ENCODE measurements at regions not wholly inside any gene's neighbourhood (a gene's known extent, or its start where the extent isn't known, plus 50 kb on each side); places are given as distances from the start of the nearest gene placed in this dataset.

DNA sequence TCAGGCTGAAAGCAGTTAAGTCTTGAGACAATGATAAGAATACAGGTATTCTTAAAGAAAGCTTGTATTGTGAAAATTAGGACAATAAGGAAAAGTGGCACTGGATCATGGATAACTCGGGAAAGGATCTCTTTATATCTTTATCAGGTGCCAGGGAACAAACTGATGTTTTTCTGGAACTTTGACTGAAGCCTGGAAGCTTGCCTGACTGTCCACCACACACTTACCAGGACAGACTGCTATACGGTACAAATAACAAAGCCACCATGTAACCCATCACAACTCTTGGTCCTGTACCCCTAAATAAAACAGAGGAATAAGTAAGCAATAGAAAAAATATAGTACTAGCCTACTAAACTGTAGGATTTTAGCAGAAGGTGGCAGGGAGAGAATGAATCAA lies 623.0 kb downstream of the OTOL1 start:
- no peak for TF ChIP-seq CTCF (IDR thresholded peaks at IDR 0.05; ENCODE audit: low read depth, low read length)
- Histone ChIP-seq H3K27ac (ENCODE audit: low read depth, low read length) (no peak overlapping the region), H3K4me3 (ENCODE audit: low read depth, low read length) (no peak overlapping the region), H3K27me3 (ENCODE audit: control insufficient read depth, insufficient read depth, low read length) (no peaks in the 10 kb centered on the region), H3K9me3 (ENCODE audit: control insufficient read depth, insufficient read depth, low read length) (no peaks in the 10 kb centered on the region; the same call in 1 of the 2 replicates)
- DNase-seq (ENCODE audit: low read depth, low spot score), result no peak
- POLR2A ChIA-PET, result no interaction called here
- CTCF ChIA-PET, result no interaction called here

- H3K27me3 ChIP-seq (ENCODE audit: control insufficient read depth, insufficient read depth, low read length), result no peaks in the 10 kb centered on the region
- no peak for TF ChIP-seq CTCF (IDR thresholded peaks at IDR 0.05; ENCODE audit: low read depth, low read length)
- H3K4me3 ChIP-seq (ENCODE audit: low read depth, low read length), result no peak overlapping the region
- no peaks in the 10 kb centered on the region; the same call in 1 of the 2 replicates for H3K9me3 ChIP-seq (ENCODE audit: control insufficient read depth, insufficient read depth, low read length)
- no peak for DNase-seq (ENCODE audit: low read depth, low spot score)
- ChIA-PET CTCF (no interaction called here), POLR2A (no interaction called here)
- H3K27ac ChIP-seq (ENCODE audit: low read depth, low read length), result no peak overlapping the region
Measured at GRCh38 chr3:162122405-162122804, 625.8 kb downstream of the OTOL1 start.

DNA sequence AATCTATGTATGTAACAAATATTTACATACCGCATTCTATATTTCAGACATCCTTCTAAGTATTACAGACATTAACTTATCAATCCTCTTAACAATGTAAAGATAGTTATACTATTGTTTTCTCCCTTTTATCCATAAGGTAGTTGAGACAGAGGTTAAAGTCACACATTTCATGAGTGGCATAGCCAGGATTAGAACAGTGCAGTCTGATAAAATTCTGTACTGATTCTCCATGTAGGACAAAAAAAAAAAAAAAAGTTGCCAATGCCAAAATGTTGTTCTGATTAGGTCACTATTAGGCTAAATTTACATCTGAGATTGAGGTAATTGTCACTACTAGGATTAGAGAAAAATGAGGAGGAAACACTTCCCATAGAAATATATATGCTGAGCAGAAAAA lies 629.2 kb downstream of the OTOL1 start:
- POLR2A ChIA-PET, result no interaction called here
- CTCF ChIA-PET, result no interaction called here
- Histone ChIP-seq H3K4me3 (ENCODE audit: low read depth, low read length) (no peak overlapping the region), H3K27me3 (ENCODE audit: control insufficient read depth, insufficient read depth, low read length) (no peaks in the 10 kb centered on the region), H3K9me3 (ENCODE audit: control insufficient read depth, insufficient read depth, low read length) (no peaks in the 10 kb centered on the region; the same call in 1 of the 2 replicates), H3K27ac (ENCODE audit: low read depth, low read length) (no peak overlapping the region)
- DNase-seq (ENCODE audit: low read depth, low spot score), result no peak
- no peak for TF ChIP-seq CTCF (IDR thresholded peaks at IDR 0.05; ENCODE audit: low read depth, low read length)

DNA sequence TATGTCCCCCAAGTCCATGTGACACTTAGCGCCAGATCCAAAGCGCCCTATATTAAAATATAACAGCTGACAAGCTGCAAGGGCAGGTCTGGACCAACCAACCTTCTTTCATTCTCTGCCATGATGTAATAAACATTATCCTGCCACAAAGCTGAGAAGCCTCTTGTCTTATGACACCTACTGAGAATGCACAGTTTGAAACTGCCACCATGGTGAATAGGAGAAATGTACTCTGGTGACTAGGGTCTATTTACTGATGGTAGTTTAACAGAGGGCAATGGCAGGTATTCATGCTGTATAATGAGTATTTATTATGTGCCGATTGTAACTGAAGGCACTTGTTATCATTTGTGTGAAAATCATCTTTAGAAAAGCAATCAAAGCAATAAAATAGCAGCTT lies 634.0 kb downstream of the OTOL1 start:
- TF ChIP-seq CTCF (IDR thresholded peaks at IDR 0.05; ENCODE audit: low read depth, low read length), result no peak
- Histone ChIP-seq H3K4me3 (ENCODE audit: low read depth, low read length) (no peak overlapping the region), H3K9me3 (ENCODE audit: control insufficient read depth, insufficient read depth, low read length) (no peaks in the 10 kb centered on the region), H3K27ac (ENCODE audit: low read depth, low read length) (no peak overlapping the region), H3K27me3 (ENCODE audit: control insufficient read depth, insufficient read depth, low read length) (no peaks in the 10 kb centered on the region)
- POLR2A ChIA-PET, result no interaction called here
- DNase-seq (ENCODE audit: low read depth, low spot score), result no peak
- CTCF ChIA-PET, result no interaction called here

GRCh38 chr3:162132981-162133380 lies 636.4 kb downstream of the OTOL1 start:
- no peak overlapping the region for H3K4me3 ChIP-seq (ENCODE audit: low read depth, low read length)
- no peaks in the 10 kb centered on the region for H3K27me3 ChIP-seq (ENCODE audit: control insufficient read depth, insufficient read depth, low read length)
- no peak for TF ChIP-seq CTCF (IDR thresholded peaks at IDR 0.05; ENCODE audit: low read depth, low read length)
- H3K9me3 ChIP-seq (ENCODE audit: control insufficient read depth, insufficient read depth, low read length), result no peaks in the 10 kb centered on the region
- no peak overlapping the region for H3K27ac ChIP-seq (ENCODE audit: low read depth, low read length)
- CTCF ChIA-PET, result no interaction called here
- POLR2A ChIA-PET, result no interaction called here
- DNase-seq (ENCODE audit: low read depth, low spot score), result no peak
